ENCODE measurements at regions not wholly inside any gene's neighbourhood (a gene's known extent, or its start where the extent isn't known, plus 50 kb on each side); places are given as distances from the start of the nearest gene placed in this dataset.
"Not testable (repeated sequence)": the region's sequence is repeated elsewhere in the genome, so short reads cannot be mapped to it uniquely, and the experiment has no call there.

- DNase-seq, result no peak
Observed at GRCh38 chr18:10121786-10122515, 208.1 kb downstream of the VAPA start.

- DNase-seq, result no peak
Observed at GRCh38 chr18:10122988-10123950, 209.5 kb downstream of the VAPA start.

GRCh38 chr18:10124071-10124470 lies 210.3 kb downstream of the VAPA start:
- no peak for DNase-seq

- no peak for DNase-seq
Observed at GRCh38 chr18:10124557-10124956, 210.7 kb downstream of the VAPA start.

GRCh38 chr18:10124967-10125366 lies 211.2 kb downstream of the VAPA start:
- DNase-seq, result no peak

GRCh38 chr18:10127729-10128128 lies 213.9 kb downstream of the VAPA start:
- DNase-seq, result no peak

GRCh38 chr18:10128921-10129501 lies 215.2 kb downstream of the VAPA start:
- DNase-seq, result no peak

GRCh38 chr18:10130606-10131005 lies 216.8 kb downstream of the VAPA start:
- DNase-seq, result no peak

GRCh38 chr18:10131081-10131459 lies 217.3 kb downstream of the VAPA start:
- no peak for DNase-seq

GRCh38 chr18:10131460-10132395 lies 217.9 kb downstream of the VAPA start:
- DNase-seq, result no peak

GRCh38 chr18:10133516-10133915 lies 219.7 kb downstream of the VAPA start:
- no peak for DNase-seq

- DNase-seq, result no peak
Observed at GRCh38 chr18:10134204-10134603, 220.4 kb downstream of the VAPA start.

GRCh38 chr18:10134749-10135148 lies 220.9 kb downstream of the VAPA start:
- not testable (repeated sequence) for DNase-seq

- no peak for DNase-seq
Observed at GRCh38 chr18:10135302-10135926, 221.6 kb downstream of the VAPA start.

- no peak for DNase-seq
Observed at GRCh38 chr18:10138719-10139118, 224.9 kb downstream of the VAPA start.

GRCh38 chr18:10139783-10140410 lies 226.1 kb downstream of the VAPA start:
- DNase-seq, result no peak

GRCh38 chr18:10140461-10141282 lies 226.9 kb downstream of the VAPA start:
- no peak for DNase-seq

- DNase-seq, result no peak
Observed at GRCh38 chr18:10141559-10141958, 227.7 kb downstream of the VAPA start.

GRCh38 chr18:10142056-10142455 lies 228.2 kb downstream of the VAPA start:
- DNase-seq, result no peak

- DNase-seq, result no peak
Observed at GRCh38 chr18:10142496-10143160, 228.8 kb downstream of the VAPA start.
